ENCODE measurements at regions not wholly inside any gene's neighbourhood (a gene's known extent, or its start where the extent isn't known, plus 50 kb on each side); places are given as distances from the start of the nearest gene placed in this dataset.
A peak's percentile ranks its signal among the peaks of the same experiment; 100 is the strongest.
"Not testable (repeated sequence)": the region's sequence is repeated elsewhere in the genome, so short reads cannot be mapped to it uniquely, and the experiment has no call there.

DNA sequence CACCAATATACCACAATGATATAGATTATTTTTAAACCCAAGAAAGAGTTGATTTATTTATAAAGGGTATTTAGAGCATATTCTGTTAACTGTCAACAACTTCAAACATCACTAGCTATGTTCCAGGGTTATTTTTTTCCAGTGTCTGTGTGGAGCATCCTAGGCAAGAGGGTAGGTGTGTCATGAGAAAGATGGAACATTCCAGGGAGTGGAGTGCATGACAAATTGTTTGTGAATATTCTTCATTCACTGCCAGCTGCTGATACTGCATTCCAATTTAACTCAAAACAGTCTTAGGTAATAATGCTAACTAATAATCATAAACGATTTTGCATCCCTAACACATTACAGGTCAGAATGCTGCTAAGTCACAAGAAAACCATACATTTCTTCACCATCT, 148.7 kb upstream of the RASGEF1B start:
- no peak for DNase-seq

GRCh38 chr4:81617545-81617944, 145.8 kb upstream of the RASGEF1B start:
- no peak for DNase-seq

- DNase-seq = no peak
Measured at GRCh38 chr4:81611221-81611620, 139.5 kb upstream of the RASGEF1B start.

DNA sequence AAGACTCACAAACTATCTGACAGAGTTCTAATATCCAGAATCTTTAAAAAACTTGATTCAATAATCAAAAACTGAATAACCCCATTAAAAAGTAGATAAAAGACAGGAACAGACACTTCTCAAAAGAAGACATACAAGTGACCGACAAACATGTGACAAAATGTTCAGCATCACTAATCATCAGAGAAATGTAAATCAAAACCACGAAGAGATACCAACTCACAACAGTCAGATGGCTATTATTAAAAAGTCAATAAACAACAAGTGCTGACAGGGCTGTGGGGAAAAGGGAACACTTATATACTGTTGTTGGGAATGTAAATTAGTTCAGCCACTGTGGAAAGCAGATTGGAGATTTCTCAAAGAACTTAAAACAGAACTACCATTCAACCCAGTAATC, 138.1 kb upstream of the RASGEF1B start:
- no peak for DNase-seq

- no peak for DNase-seq
Measured at GRCh38 chr4:81607950-81608349, 136.2 kb upstream of the RASGEF1B start.

- DNase-seq = peak; percentile 8
Measured at GRCh38 chr4:81606801-81607501, 135.2 kb upstream of the RASGEF1B start.

DNA sequence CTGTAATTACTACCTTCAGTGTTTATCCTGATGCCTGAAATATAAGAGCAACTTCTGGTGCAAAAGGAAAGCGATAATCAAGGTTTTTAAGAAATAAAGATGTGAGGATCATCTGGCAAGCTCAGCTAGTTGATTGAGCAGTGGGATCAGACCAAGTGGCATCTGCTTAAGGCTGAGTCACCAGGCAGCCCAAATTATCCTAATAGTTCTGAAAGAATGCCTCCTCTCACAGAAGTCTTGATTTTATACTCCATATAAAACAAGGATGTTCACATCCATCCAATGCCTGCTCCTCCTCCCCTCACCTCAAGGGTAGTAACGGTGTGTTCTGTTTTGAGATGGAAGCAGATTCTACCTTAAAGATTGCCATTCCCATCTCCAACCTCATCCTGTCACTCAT, 134.5 kb upstream of the RASGEF1B start:
- no peak for DNase-seq

DNA sequence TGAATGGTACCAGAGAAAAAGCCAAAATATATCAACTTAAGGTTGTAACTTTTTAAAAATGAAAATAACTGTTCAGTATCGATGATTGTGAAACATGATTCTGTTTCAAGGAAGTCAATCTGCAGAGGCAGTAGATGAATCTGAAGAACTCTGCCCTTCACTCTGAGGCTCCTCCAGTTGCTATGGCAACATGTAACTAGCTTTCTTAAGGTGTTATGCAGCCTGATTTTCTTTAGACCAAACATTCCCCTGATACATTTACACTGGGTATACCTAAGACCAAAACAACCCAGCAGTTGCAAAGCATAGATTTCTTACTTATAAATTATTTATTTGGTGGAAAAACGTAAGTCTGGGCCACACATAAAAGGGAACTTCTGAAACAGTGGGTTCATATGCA, 133.6 kb upstream of the RASGEF1B start:
- DNase-seq = no peak

DNA sequence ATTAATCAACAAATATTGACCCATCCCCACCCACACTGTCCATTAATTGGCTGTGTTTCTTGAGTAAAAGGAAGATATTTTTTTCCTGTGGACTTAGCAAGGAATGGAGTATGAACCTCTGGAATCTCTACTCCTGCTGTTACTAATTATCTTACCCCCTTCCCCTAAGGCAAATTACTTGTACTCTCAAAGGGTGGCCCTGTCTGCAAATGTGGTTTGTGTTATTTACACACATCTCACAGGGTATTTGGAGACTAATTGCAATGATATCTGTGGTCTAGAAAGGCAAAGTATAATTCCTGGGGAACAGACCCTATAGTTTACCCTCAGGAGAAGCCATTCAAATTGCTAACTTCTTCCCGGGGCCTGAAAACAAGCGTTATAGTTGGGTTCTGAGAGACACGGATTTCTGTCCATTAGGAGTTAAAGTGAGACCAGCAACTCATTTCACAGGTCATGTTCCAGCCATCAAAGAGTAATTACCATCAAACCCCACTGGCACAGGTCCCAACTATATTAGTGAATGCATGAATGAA, 133.0 kb upstream of the RASGEF1B start:
- no peak for DNase-seq

GRCh38 chr4:81602854-81603253, 131.1 kb upstream of the RASGEF1B start:
- no peak for DNase-seq

- DNase-seq = no peak
Measured at GRCh38 chr4:81601358-81601694, 129.6 kb upstream of the RASGEF1B start.

DNA sequence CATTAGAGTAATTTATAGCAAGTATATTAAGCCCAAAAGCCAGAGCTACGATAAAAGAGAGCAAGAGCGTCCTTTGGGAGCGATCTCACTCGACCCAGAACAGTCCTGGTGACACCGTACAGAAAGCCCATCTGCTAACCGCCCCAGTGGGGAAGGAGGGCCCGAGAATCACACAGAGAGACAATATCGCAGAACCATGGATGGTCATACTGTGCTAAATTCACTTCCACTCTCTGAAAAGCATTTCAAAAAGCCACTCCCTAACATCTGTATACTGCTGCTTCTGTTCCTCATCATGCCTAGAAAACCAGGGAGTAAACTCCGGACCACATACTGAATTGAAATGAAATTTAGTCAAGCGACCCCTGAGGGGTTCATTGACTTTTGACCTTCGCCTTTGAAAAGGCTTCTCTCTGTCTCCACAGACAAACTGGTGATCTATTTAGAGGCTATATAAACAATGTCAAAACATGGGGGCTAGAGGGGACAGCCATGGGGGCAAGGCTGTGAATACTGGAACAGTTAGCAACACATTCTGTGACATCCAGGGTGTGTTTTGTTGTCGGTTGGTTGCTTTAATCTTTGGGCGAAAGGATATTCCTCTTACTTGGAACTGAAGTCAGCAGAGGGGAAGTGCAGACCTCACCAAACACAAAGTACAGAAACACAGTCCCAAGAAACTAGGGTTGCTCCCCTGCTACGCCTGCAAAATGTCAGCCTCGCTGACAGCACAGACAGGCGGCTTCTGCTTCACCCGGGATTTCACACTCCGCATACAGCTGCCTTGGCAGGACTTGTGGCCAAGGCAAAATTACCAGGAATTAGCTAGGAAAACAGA, 129.0 kb upstream of the RASGEF1B start:
- DNase-seq = no peak

DNA sequence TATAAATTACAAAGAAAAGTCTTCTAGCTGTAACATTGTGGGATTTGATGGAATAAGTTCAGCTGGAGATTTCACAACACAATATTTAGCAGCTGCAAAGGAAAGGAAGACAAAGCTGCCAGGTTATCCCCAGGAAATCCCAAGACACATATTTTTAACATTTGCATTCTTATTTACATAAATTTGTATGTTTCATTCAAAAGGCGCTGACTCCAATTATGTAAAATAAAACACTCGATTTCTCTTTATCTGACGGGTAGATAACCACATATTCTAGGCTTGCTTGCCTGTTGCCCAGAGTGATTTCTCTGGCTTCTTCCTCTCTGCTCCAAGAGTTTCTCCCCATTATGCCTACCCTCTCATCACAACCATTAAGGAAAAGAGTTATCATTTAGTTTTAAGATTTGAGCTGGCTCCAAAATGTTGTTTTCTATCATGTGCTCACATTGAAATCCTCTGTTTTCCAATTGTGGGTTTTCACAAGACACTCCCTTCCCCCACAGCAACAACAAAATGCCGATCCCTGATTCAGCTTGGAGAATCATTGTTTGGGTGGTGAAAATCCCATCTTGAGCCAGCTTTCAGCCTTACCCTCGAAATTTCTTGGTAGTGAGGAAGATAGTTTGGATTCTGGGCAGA, 128.2 kb upstream of the RASGEF1B start:
- no peak for DNase-seq

DNA sequence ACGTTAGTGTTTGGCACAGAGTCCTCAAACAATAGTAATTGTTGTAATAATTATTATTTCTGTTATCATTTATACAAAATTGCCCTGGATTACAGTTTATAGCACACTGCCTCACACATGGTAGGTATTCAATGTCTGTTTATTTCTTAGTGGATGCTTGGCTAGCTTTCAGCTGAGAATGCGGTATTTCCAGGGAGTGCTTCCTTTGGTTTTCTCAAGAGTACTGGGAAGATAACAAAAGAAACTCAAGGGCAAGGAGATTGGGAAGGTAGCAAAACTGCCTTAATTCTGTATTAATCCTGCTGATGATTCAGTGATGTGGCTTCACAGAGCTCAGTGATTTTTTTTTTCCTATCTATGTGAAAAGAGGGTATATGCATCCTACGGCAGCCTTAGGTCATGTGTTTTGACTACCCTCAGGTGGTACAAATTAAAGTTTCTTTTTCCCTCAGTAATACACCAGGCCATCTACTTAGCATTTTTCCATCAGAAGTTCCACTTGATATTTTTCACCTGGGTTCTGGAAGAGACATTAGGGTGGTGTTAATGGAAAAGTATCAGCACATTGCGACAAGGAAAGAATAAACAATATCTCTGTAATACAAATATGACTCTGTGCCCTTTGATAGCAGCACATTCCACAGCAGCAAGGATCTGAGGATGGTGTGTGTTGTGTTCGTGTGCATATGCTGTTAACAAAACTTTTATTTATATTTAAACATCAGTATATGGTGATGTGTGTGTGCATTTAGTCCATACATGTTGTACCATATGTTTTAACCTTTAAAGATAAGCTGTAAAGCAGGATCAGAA, 124.3 kb upstream of the RASGEF1B start:
- DNase-seq = no peak

GRCh38 chr4:81595287-81595686, 123.6 kb upstream of the RASGEF1B start:
- no peak for DNase-seq

- DNase-seq = no peak
Measured at GRCh38 chr4:81594490-81595159, 122.9 kb upstream of the RASGEF1B start.

GRCh38 chr4:81592701-81593100, 121.0 kb upstream of the RASGEF1B start:
- no peak for DNase-seq

GRCh38 chr4:81590596-81590995, 118.9 kb upstream of the RASGEF1B start:
- DNase-seq = no peak

DNA sequence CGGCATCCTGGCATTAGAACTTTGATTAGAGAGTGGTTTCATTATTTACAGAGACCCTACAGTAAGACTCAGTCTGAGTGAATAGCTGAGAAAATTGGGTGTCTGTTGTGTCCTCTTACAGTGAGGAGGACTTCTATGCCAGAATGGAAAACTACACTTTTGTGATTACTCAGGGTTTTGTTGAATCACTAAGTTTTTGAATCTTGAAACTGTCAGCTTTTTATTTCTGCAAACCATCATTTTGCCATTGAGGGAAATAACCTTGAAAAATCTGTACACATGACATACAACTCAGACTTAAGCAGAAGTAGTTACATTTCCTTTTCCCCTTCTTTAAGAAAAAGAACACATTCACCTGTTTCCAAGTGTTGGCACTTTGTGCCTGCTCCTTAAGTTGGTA, 117.6 kb upstream of the RASGEF1B start:
- no peak for DNase-seq

GRCh38 chr4:81586706-81587105, 115.0 kb upstream of the RASGEF1B start:
- no peak for DNase-seq

DNA sequence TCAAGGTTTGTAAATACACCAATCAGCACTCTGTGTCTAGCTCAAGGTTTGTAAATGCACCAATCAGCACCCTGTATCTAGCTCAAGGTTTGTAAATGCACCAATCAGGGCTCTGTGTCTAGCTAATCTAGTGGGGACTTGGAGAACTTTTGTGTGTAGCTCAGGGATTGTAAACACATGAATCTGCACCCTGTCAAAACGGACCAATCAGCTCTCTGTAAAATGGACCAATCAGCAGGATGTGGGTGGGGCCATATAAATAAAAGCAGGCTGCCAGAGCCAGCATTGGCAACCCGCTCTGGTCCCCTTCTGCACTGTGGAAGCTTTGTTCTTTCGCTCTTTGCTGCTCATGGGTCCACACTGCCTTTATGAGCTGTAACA, 109.3 kb upstream of the RASGEF1B start:
- DNase-seq = not testable (repeated sequence)

DNA sequence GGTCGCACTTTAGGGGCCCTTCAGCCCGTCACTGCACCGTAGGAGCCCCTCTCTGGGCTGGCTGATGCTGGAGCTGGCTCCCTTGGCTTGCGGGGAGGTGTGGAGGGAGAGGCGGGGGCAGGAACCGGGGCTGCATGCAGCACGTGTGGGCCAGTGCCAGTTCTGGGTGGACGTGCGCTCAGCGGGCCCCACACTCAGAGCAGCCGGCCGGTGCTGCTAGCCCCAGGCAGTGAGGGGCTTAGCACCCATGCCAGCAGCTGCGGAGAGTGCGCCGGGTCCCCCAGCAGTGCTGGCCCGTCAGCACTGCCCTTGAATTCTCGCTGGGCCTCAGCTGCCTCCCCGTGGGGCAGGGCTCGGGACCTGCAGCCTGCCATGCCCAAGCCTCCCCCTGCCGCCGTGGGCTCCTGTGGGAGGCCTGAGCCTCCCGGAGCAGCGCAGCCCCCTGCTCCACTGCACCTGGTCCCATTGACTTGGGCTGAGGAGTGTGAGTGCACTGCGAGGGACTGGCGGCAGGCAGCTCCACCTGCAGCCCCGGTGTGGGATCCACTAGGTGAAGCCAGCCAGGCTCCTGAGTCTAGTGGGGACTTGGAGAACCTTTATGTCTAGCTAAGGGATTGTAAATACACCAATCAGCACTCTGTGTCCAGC, 108.8 kb upstream of the RASGEF1B start:
- DNase-seq = no peak

Data from hematopoietic multipotent progenitor cell treated with erythropoietin and hydrocortisone succinate and interleukin-3 and kit ligand, for 6 days (in vitro differentiated cells).